OCI-LY1 (cell line): ENCODE measurements at regions not wholly inside any gene's neighbourhood (a gene's known extent, or its start where the extent isn't known, plus 50 kb on each side); places are given as distances from the start of the nearest gene placed in this dataset.

Source experiments
- CTCF ChIP-seq: fragments of 200-600 bp; sonication (generic), shearing (Covaris generic); IDR thresholded peaks from 2 replicates; pipeline ENCODE4 v1.5.1; 2017; ENCODE audit warnings: mild to moderate bottlenecking, antibody characterized with exemption, low read length, moderate library complexity, mixed read lengths
- EZH2 ChIP-seq: fragments of 200-600 bp; sonication (generic), shearing (Covaris generic); IDR thresholded peaks from 2 replicates; pipeline ENCODE4 v1.8.0; 2017; ENCODE audit warnings: borderline replicate concordance, mixed run types, mild to moderate bottlenecking, antibody characterized with exemption, low read length, moderate library complexity, mixed read lengths

GRCh38 chr6:164243012-164243610 lies 828.6 kb downstream of the QKI start:
- TF ChIP-seq EZH2 (no peak), CTCF (no peak)
